Mesendoderm (in vitro differentiated cells): ENCODE measurements at regions not wholly inside any gene's neighbourhood (a gene's known extent, or its start where the extent isn't known, plus 50 kb on each side); places are given as distances from the start of the nearest gene placed in this dataset.

ENCODE experiments used
- DNase-seq: peaks from one replicate; pipeline ENCODE4 v3.0.0; 2013
- H2AK5ac ChIP-seq: 2 replicates; pipeline ENCODE4 v1.6.1; 2013; ENCODE audit warnings: low read length, inconsistent platforms
- H2BK120ac ChIP-seq: 2 replicates; pipeline ENCODE4 v1.6.1; 2013; ENCODE audit warnings: low read depth, mild to moderate bottlenecking, low read length, moderate library complexity, mixed read lengths
- H2BK15ac ChIP-seq: replicated peaks from 2 replicates; pipeline ENCODE4 v1.6.1; 2013; ENCODE audit warnings: low read depth, mild to moderate bottlenecking, moderate library complexity
- H2BK5ac ChIP-seq: 2 replicates; pipeline ENCODE4 v1.6.1; 2013; ENCODE audit warnings: low read length, inconsistent platforms
- H3K18ac ChIP-seq: 2 replicates; pipeline ENCODE4 v1.6.1; 2013; ENCODE audit warnings: mild to moderate bottlenecking, low read length, mixed read lengths
- H3K23ac ChIP-seq: one replicate; pipeline ENCODE4 v1.6.1; 2013; ENCODE audit warnings: low read length
- H3K27ac ChIP-seq: 2 replicates; pipeline ENCODE4 v1.5.1; 2013; ENCODE audit warnings: low read depth, mild to moderate bottlenecking, inconsistent platforms, low read length, moderate library complexity
- H3K27me3 ChIP-seq: 2 replicates; pipeline ENCODE4 v1.6.1; 2013; ENCODE audit warnings: low read length, control low read depth, mild to moderate bottlenecking, inconsistent platforms; ENCODE audit not compliant: insufficient read depth, poor library complexity
- H3K36me3 ChIP-seq: 2 replicates; pipeline ENCODE4 v1.6.1; 2013; ENCODE audit warnings: low read length, inconsistent platforms; ENCODE audit not compliant: control insufficient read depth, insufficient read depth
- H3K4ac ChIP-seq: one replicate; pipeline ENCODE4 v1.6.1; 2013; ENCODE audit warnings: low read depth, mild to moderate bottlenecking, low read length, moderate library complexity
- H3K4me1 ChIP-seq: 2 replicates; pipeline ENCODE4 v1.6.1; 2013; ENCODE audit warnings: low read depth, low read length, inconsistent platforms; ENCODE audit not compliant: control insufficient read depth
- H3K4me2 ChIP-seq: 2 replicates; pipeline ENCODE4 v1.6.1; 2013; ENCODE audit warnings: low read length
- H3K4me3 ChIP-seq: 2 replicates; pipeline ENCODE4 v1.5.1; 2013; ENCODE audit warnings: mild to moderate bottlenecking, low read length
- H3K56ac ChIP-seq: one replicate; pipeline ENCODE4 v1.6.1; 2013; ENCODE audit warnings: low read length
- H3K79me1 ChIP-seq: 2 replicates; pipeline ENCODE4 v1.6.1; 2013; ENCODE audit warnings: low read length, inconsistent platforms
- H3K79me2 ChIP-seq: 2 replicates; pipeline ENCODE4 v1.6.1; 2013; ENCODE audit warnings: mild to moderate bottlenecking, low read length; ENCODE audit not compliant: control insufficient read depth, insufficient read depth
- H3K9ac ChIP-seq: 2 replicates; pipeline ENCODE4 v1.6.1; 2013; ENCODE audit warnings: low read length, inconsistent platforms
- H4K5ac ChIP-seq: one replicate; pipeline ENCODE4 v1.6.1; 2013; ENCODE audit warnings: low read length
- H4K8ac ChIP-seq: one replicate; pipeline ENCODE4 v1.6.1; 2013; ENCODE audit warnings: low read depth, mild to moderate bottlenecking, control low read depth, low read length, moderate library complexity
- WGBS: extraction: QIAGEN DNeasy Blood & Tissue Kit; methylation state at CpG from one replicate; pipeline ENCODE4 v1.1.7; 2013; ENCODE audit warnings: low lambda C conversion rate, missing lambda C conversion rate; ENCODE audit not compliant: insufficient coverage; ENCODE audit errors: extremely low coverage; 5-methylcytosine and 5-hydroxymethylcytosine counted together

DNA sequence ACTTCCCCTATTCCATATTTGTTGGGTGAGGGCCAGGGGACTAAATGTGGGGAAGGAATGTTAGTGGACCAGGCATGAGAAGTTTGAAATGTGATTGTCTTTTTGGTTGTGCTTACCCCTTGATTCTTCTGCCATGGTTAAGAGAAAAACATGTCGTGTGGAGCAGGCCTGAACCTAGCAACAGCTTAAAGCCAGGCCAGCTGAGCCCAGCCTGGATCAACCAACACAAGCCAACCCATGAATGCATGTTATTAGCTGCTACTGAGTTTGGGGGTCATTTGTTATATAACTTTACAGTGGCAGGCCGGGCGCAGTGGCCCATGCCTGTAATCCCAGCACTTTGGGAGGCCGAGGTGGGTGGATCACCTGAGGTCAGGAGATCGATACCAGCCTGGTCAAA, 52.4 kb upstream of the TRIO start:
- Histone ChIP-seq H2BK120ac (no peak overlapping the region), H3K9ac (no peak overlapping the region), H3K56ac (no peak overlapping the region), H3K36me3 (no peaks in the 10 kb centered on the region), H3K79me1 (no peaks in the 10 kb centered on the region), H3K79me2 (no peaks in the 10 kb centered on the region), H2BK5ac (no peak overlapping the region), H3K4me3 (no peak overlapping the region), H3K23ac (no peak overlapping the region), H3K18ac (no peak overlapping the region), H3K4me1 (no peaks in the 10 kb centered on the region), H2AK5ac (no peak overlapping the region), H3K27me3 (no peaks in the 10 kb centered on the region), H3K4ac (no peak overlapping the region), H3K27ac (no peak overlapping the region), H2BK15ac (no peak overlapping the region), H3K4me2 (no peak overlapping the region), H4K5ac (no peak overlapping the region), H4K8ac (no peak overlapping the region)
- WGBS: no CpG with 5 or more reads among the region's 5 CpGs
- DNase-seq: no peak

DNA sequence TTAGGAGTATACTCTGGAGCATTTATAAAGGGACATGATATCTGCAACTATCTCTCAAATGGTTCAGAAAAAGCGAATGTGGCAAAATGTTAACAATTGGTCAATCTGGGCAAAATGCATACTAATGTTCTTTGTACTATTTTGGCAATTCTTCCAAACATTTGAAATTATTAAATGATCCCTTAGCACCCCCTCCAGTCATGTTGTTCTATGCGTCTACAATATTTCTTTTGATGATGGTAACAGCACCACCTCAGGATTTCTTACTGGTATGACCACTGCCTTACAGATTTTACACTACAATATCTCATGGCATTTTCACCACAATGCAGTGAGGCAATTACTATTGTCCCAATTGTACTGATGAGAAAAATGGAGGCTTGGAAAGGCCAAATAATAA, 52.9 kb upstream of the TRIO start:
- Histone ChIP-seq H4K5ac (no peak overlapping the region), H3K27me3 (no peaks in the 10 kb centered on the region), H3K79me2 (no peaks in the 10 kb centered on the region), H2AK5ac (no peak overlapping the region), H3K18ac (no peak overlapping the region), H4K8ac (no peak overlapping the region), H2BK15ac (no peak overlapping the region), H3K9ac (no peak overlapping the region), H3K56ac (no peak overlapping the region), H3K36me3 (no peaks in the 10 kb centered on the region), H2BK5ac (no peak overlapping the region), H3K4me3 (no peak overlapping the region), H3K4me2 (no peak overlapping the region), H3K4ac (no peak overlapping the region), H3K23ac (no peak overlapping the region), H3K79me1 (no peaks in the 10 kb centered on the region), H2BK120ac (no peak overlapping the region), H3K4me1 (no peaks in the 10 kb centered on the region), H3K27ac (no peak overlapping the region)
- no CpG with 5 or more reads among the region's 2 CpGs for WGBS
- no peak for DNase-seq

DNA sequence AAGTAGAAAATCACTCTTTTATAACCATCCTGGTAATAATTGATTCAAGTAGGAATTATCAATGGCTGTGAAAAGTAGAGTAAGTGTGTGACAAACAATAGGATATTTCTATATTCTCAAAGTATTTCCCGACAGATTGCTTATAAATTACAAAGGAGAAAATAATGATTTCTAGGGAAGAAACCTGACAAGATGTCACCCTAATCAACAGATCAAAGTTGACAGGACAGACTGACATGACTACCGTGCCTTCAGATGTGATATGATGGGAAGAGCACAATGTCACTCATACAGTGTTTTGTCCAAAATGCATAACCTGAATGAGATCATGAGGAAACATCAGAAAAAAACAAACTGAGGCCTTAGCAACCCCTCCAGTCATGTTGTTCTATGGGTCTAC, 53.9 kb upstream of the TRIO start:
- H4K8ac ChIP-seq: no peak overlapping the region
- no peak overlapping the region for H4K5ac ChIP-seq
- H3K79me1 ChIP-seq: no peaks in the 10 kb centered on the region
- DNase-seq: no peak
- H3K27me3 ChIP-seq: no peaks in the 10 kb centered on the region
- no peak overlapping the region for H3K27ac ChIP-seq
- H3K79me2 ChIP-seq: no peaks in the 10 kb centered on the region
- H3K18ac ChIP-seq: no peak overlapping the region
- no CpG with 5 or more reads among the region's 2 CpGs for WGBS
- no peak overlapping the region for H2AK5ac ChIP-seq
- no peak overlapping the region for H2BK15ac ChIP-seq
- no peak overlapping the region for H3K4ac ChIP-seq
- H3K9ac ChIP-seq: no peak overlapping the region
- no peaks in the 10 kb centered on the region for H3K36me3 ChIP-seq
- no peak overlapping the region for H3K23ac ChIP-seq
- H3K56ac ChIP-seq: no peak overlapping the region
- no peak overlapping the region for H2BK120ac ChIP-seq
- no peaks in the 10 kb centered on the region for H3K4me1 ChIP-seq
- no peak overlapping the region for H2BK5ac ChIP-seq
- H3K4me3 ChIP-seq: no peak overlapping the region
- no peak overlapping the region for H3K4me2 ChIP-seq

DNA sequence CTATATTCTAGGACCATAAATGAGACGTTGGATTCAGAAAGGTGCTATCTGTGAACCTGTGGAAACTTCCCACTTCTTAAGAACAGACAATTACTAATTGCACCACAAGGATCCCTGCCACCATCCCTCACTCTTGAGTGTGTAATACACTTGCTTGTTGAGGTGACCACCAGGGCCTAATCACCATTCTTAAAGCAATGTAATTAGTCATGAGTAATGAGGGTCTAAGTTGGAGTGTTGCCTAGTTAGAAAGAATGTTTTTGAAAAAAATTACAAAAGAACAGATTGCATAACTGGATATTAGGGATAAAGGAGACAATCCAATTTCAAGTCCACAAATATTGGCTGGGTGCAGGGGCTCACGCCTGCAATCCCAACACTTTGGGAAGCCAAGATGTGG, 56.9 kb upstream of the TRIO start:
- Histone ChIP-seq H3K27ac (no peak overlapping the region), H3K36me3 (no peaks in the 10 kb centered on the region), H2BK15ac (no peak overlapping the region), H3K4ac (no peak overlapping the region), H3K56ac (no peak overlapping the region), H2AK5ac (no peak overlapping the region), H3K4me1 (no peaks in the 10 kb centered on the region), H3K79me1 (no peaks in the 10 kb centered on the region), H2BK5ac (no peak overlapping the region), H4K8ac (no peak overlapping the region), H3K18ac (no peak overlapping the region), H3K4me2 (no peak overlapping the region), H3K27me3 (no peaks in the 10 kb centered on the region), H3K9ac (no peak overlapping the region), H3K79me2 (no peaks in the 10 kb centered on the region), H2BK120ac (no peak overlapping the region), H3K23ac (no peak overlapping the region), H3K4me3 (no peak overlapping the region), H4K5ac (no peak overlapping the region)
- DNase-seq: no peak
- no CpG with 5 or more reads among the region's 2 CpGs for WGBS

DNA sequence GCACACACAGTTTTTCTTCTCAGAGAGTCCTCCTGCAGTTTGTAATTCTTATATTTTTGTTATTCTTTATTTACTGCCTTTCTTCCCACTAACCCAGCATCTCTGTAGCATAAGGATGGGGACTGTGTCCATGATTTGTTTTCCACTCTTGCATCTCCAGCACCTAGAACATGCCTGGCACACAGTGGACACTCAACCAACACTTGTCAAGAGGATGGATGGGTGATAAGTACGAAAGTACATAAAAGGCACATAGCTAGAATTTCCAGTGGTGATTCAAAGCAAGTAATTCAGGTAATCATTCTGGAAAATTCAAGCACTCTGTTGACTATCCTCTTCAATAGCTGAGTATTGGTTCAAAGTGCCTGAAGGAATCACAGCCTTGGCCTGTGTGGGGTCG, 60.2 kb upstream of the TRIO start:
- H3K4me1 ChIP-seq: no peaks in the 10 kb centered on the region
- H3K23ac ChIP-seq: no peak overlapping the region
- no peaks in the 10 kb centered on the region for H3K79me2 ChIP-seq
- no peak overlapping the region for H2BK5ac ChIP-seq
- H4K8ac ChIP-seq: no peak overlapping the region
- no peak overlapping the region for H2BK15ac ChIP-seq
- no peak overlapping the region for H4K5ac ChIP-seq
- H3K27ac ChIP-seq: no peak overlapping the region
- H3K4me2 ChIP-seq: no peak overlapping the region
- no peak overlapping the region for H3K56ac ChIP-seq
- H3K36me3 ChIP-seq: no peaks in the 10 kb centered on the region
- no peaks in the 10 kb centered on the region for H3K27me3 ChIP-seq
- DNase-seq: no peak
- H3K4me3 ChIP-seq: no peak overlapping the region
- H3K4ac ChIP-seq: no peak overlapping the region
- WGBS: no CpG with 5 or more reads among the region's 2 CpGs
- no peak overlapping the region for H2BK120ac ChIP-seq
- no peak overlapping the region for H3K9ac ChIP-seq
- no peaks in the 10 kb centered on the region for H3K79me1 ChIP-seq
- H3K18ac ChIP-seq: no peak overlapping the region
- H2AK5ac ChIP-seq: no peak overlapping the region

DNA sequence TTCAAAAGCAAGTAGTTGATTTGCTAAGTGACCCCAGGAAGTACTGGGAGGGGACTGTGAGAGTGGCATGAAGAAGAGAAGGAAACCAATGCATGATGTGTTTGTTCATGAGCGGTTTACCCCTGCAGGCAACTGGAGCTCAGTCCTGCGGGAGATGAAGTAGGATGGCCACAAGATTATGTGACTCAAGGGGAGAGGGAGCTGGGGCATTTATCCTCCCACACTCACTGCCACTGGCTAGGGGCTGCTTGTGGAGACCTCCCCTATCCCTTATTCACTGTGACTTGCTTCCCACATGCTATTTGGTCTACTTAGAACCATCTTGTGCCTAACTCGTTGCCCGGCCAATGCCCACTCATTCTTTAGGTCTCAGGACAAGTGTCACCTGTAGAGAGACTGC, 60.6 kb upstream of the TRIO start:
- DNase-seq: no peak

More for the DNA sequence above, 60.6 kb upstream of the TRIO start:
- Histone ChIP-seq H3K27me3 (no peaks in the 10 kb centered on the region), H3K36me3 (no peaks in the 10 kb centered on the region), H3K4me3 (no peak overlapping the region), H2BK5ac (no peak overlapping the region), H2BK15ac (no peak overlapping the region), H3K23ac (no peak overlapping the region), H3K9ac (no peak overlapping the region), H4K5ac (no peak overlapping the region), H3K27ac (no peak overlapping the region), H2BK120ac (no peak overlapping the region), H3K4me1 (no peaks in the 10 kb centered on the region), H3K79me1 (no peaks in the 10 kb centered on the region), H2AK5ac (no peak overlapping the region), H4K8ac (no peak overlapping the region), H3K56ac (no peak overlapping the region), H3K18ac (no peak overlapping the region), H3K79me2 (no peaks in the 10 kb centered on the region), H3K4me2 (no peak overlapping the region), H3K4ac (no peak overlapping the region)
- WGBS: no CpG with 5 or more reads among the region's 4 CpGs
